ENCODE measurements at regions not wholly inside any gene's neighbourhood (a gene's known extent, or its start where the extent isn't known, plus 50 kb on each side); places are given as distances from the start of the nearest gene placed in this dataset.

DNA sequence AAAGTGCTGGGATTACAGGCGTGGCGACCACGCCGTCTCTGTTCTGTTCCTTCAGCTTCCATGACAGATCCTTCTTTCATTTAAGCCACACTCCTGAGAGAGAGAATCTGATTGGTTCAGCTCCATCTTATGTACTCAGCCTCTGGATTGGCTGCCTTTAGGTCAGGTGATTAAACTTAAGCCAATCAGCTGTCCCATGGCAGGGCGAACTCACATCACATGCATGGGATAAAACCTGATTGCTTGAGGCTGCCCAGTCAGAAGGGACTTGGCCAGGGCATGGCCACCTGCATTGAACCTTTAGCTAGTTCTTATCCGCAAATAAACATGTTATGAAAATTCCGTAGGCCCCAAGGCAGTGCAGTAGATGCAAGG, 274.2 kb downstream of the SUDS3 start:
- no peak overlapping the region for H3K4me3 Mint-ChIP-seq
- H3K4me1 Mint-ChIP-seq = no peaks in the 10 kb centered on the region
- H3K4me3 ChIP-seq (ENCODE audit: control extremely low read depth in 1 of 5, extremely low read depth in 1 of 5, insufficient read depth in 1 of 5, low read depth in 2 of 5, low read length in 4 of 5) = no peak overlapping the region
- H3K9me3 ChIP-seq (ENCODE audit: control extremely low read depth in 1 of 3, control insufficient read depth in 2 of 3, insufficient read depth in 1 of 3, low read length in 2 of 3) = peaks cover 0 to 3% (median 2%) of the 10 kb centered on the region in 3 donors
- ATAC-seq (ENCODE audit: low read depth) (no peak), DNase-seq (no peak)
- no peak overlapping the region for H3K4me2 ChIP-seq (replicated peaks; ENCODE audit: low read depth, low read length, poor library complexity, severe bottlenecking)
- H3K36me3 ChIP-seq (replicated peaks in 1 of 2; ENCODE audit: control extremely low read depth in 1 of 2, control insufficient read depth in 1 of 2, extremely low read depth in 1 of 2, insufficient read depth in 2 of 2, low read length in 1 of 2) = no peaks in the 10 kb centered on the region
- no peaks in the 10 kb centered on the region for H3K79me2 ChIP-seq (ENCODE audit: control insufficient read depth, insufficient read depth, low read length)
- no peaks in the 10 kb centered on the region for H3K27me3 Mint-ChIP-seq
- peaks cover 3% of the 10 kb centered on the region for H3K9me3 Mint-ChIP-seq (ENCODE audit: insufficient read depth)
- POLR2A ChIA-PET = no interaction called here
- H4K20me1 ChIP-seq (ENCODE audit: control insufficient read depth, insufficient read depth, low read length, poor library complexity, severe bottlenecking) = no peaks in the 10 kb centered on the region
- H3K9ac ChIP-seq (ENCODE audit: low read length) = no peak overlapping the region
- 96% methylated on average over 6 of the region's 7 CpGs for WGBS (ENCODE audit: insufficient coverage)
- no peak overlapping the region for H3K27ac ChIP-seq (ENCODE audit: low read length in 2 of 2)
- H3K4me1 ChIP-seq (ENCODE audit: control insufficient read depth in 2 of 2, insufficient read depth in 2 of 2, low read length in 2 of 2) = no peaks in the 10 kb centered on the region
- TF ChIP-seq, protein P1, sequence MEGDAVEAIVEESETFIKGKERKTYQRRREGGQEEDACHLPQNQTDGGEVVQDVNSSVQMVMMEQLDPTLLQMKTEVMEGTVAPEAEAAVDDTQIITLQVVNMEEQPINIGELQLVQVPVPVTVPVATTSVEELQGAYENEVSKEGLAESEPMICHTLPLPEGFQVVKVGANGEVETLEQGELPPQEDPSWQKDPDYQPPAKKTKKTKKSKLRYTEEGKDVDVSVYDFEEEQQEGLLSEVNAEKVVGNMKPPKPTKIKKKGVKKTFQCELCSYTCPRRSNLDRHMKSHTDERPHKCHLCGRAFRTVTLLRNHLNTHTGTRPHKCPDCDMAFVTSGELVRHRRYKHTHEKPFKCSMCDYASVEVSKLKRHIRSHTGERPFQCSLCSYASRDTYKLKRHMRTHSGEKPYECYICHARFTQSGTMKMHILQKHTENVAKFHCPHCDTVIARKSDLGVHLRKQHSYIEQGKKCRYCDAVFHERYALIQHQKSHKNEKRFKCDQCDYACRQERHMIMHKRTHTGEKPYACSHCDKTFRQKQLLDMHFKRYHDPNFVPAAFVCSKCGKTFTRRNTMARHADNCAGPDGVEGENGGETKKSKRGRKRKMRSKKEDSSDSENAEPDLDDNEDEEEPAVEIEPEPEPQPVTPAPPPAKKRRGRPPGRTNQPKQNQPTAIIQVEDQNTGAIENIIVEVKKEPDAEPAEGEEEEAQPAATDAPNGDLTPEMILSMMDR (IDR thresholded peaks at IDR 0.05) = no peak
- TF ChIP-seq EZH2 (IDR thresholded peaks at IDR 0.05; ENCODE audit: borderline replicate concordance, insufficient read depth, low read depth, low read length, poor library complexity, severe bottlenecking) = no peak
- no peaks in the 10 kb centered on the region for H3K27me3 ChIP-seq (replicated peaks in 1 of 4; ENCODE audit: control extremely low read depth in 1 of 4, control insufficient read depth in 3 of 4, insufficient read depth in 4 of 4, low read length in 3 of 4)
- intact Hi-C loops (cut with micrococcal nuclease) = no loop called here
- CTCF ChIA-PET = no interaction called here
- no peak overlapping the region for H2AFZ ChIP-seq (ENCODE audit: insufficient read depth, low read depth, low read length, poor library complexity, severe bottlenecking)
- no peak overlapping the region for H3K27ac Mint-ChIP-seq

DNA sequence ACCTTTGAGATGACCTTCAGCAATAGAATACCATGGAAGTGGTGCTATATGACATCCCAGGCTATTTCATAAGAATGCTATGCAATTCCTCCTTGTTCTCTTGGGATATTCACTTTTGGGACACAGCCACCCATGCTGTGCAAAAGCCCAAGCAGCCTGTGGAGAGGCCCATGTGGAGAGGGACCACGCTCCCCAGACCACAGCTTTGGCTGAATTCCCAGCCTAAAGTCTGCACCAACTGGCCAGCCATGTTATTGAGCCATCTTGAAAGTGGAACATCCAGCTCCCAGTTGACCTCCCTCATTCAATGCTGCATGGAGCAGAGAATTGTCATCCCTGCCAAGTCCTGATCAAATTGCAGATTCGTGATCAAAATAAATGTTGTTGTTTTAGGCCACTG, 275.1 kb downstream of the SUDS3 start:
- TF ChIP-seq EZH2 (IDR thresholded peaks at IDR 0.05; ENCODE audit: borderline replicate concordance, insufficient read depth, low read depth, low read length, poor library complexity, severe bottlenecking) = no peak
- TF ChIP-seq, protein P1 (IDR thresholded peaks at IDR 0.05) = no peak
- Mint-ChIP-seq H3K27ac (no peak overlapping the region), H3K4me3 (no peak overlapping the region), H3K27me3 (no peaks in the 10 kb centered on the region), H3K9me3 (ENCODE audit: insufficient read depth) (peaks cover 3% of the 10 kb centered on the region), H3K4me1 (no peaks in the 10 kb centered on the region)
- Histone ChIP-seq H3K9me3 (ENCODE audit: control extremely low read depth in 1 of 3, control insufficient read depth in 2 of 3, insufficient read depth in 1 of 3, low read length in 2 of 3) (peaks cover 0 to 3% (median 2%) of the 10 kb centered on the region in 3 donors), H3K4me3 (ENCODE audit: control extremely low read depth in 1 of 5, extremely low read depth in 1 of 5, insufficient read depth in 1 of 5, low read depth in 2 of 5, low read length in 4 of 5) (no peak overlapping the region), H3K4me2 (replicated peaks; ENCODE audit: low read depth, low read length, poor library complexity, severe bottlenecking) (no peak overlapping the region), H3K27me3 (replicated peaks in 1 of 4; ENCODE audit: control extremely low read depth in 1 of 4, control insufficient read depth in 3 of 4, insufficient read depth in 4 of 4, low read length in 3 of 4) (no peaks in the 10 kb centered on the region), H4K20me1 (ENCODE audit: control insufficient read depth, insufficient read depth, low read length, poor library complexity, severe bottlenecking) (no peaks in the 10 kb centered on the region), H3K36me3 (replicated peaks in 1 of 2; ENCODE audit: control extremely low read depth in 1 of 2, control insufficient read depth in 1 of 2, extremely low read depth in 1 of 2, insufficient read depth in 2 of 2, low read length in 1 of 2) (no peaks in the 10 kb centered on the region), H2AFZ (ENCODE audit: insufficient read depth, low read depth, low read length, poor library complexity, severe bottlenecking) (no peak overlapping the region), H3K27ac (ENCODE audit: low read length in 2 of 2) (no peak overlapping the region), H3K79me2 (ENCODE audit: control insufficient read depth, insufficient read depth, low read length) (no peaks in the 10 kb centered on the region), H3K4me1 (ENCODE audit: control insufficient read depth in 2 of 2, insufficient read depth in 2 of 2, low read length in 2 of 2) (no peaks in the 10 kb centered on the region), H3K9ac (ENCODE audit: low read length) (no peak overlapping the region)
- DNase-seq = no peak
- intact Hi-C loops (cut with micrococcal nuclease) = no loop called here
- CTCF ChIA-PET = no interaction called here
- POLR2A ChIA-PET = no interaction called here
- WGBS (ENCODE audit: insufficient coverage) = 64% methylated on average over 2 of the region's 2 CpGs
- ATAC-seq (ENCODE audit: low read depth) = no peak
